EL (cell line): ENCODE measurements at regions not wholly inside any gene's neighbourhood (a gene's known extent, or its start where the extent isn't known, plus 50 kb on each side); places are given as distances from the start of the nearest gene placed in this dataset.
A peak's percentile ranks its signal among the peaks of the same experiment; 100 is the strongest.

Experiments
- DNase-seq: peaks from one replicate; pipeline ENCODE4 v3.0.0-alpha.2; 2016

DNA sequence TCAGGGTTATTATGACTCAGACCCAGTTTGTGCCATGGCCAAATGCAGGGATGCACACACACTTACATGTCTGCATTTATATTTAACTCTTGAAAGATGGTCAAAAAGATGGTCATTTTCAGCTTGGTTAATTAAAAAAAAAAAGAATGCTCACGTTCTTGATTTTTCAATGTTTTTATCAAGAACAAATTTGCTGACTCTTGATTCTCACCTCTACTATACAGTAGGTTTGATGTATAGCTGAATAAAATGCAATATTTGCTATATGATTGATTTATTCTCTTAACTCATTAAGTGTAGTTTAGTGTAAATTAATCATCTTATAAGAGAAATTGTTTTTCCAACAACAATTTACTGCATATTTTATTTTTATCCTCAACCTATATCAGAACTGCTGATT, 160.4 kb downstream of the SLIT2 start:
- no peak for DNase-seq

DNA sequence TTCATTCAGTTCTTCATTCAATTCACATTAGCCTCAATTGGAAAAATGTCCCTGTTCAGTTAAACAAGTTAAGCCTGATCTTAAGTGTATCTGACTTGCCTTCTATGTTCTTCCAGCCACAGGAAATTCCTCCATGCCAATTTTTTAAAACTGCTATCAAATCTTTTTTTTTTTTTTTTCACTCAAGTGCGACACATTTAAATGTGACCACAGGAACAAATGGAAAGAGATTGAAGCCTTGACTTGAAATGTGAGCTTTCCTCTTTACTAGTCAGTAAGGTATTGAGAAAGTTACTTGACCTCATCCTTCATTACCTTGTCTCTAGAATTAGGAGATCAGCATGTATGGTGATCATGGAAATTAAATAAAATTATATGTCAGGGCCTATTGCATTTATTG, 165.1 kb downstream of the SLIT2 start:
- DNase-seq = no peak

DNA sequence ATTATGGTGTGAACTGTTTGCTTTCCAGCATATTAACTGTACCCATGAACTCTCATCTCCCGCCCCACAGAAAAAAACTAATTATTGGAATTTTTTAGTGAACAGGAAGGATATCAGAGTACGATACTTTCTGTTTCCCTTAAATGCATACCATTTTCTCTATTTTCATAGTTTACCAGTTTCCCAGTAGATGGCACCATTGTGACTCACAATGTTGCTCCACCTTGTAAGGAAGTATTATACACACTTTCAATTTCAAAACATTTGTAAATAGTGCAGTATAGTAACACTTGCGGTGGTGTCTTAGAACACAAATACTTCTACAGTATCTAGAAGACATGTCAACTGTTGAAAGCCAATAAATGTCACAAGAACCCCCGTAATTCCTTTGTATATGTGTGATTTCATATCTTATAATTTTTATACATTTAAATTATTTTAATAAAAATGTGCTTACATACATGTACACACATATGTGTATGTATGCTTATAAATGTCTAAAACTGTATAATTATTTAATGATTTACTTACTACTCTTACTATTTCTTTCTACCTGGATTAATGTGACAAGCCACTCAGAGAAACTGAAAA, 167.3 kb downstream of the SLIT2 start:
- peak; percentile 76 for DNase-seq

DNA sequence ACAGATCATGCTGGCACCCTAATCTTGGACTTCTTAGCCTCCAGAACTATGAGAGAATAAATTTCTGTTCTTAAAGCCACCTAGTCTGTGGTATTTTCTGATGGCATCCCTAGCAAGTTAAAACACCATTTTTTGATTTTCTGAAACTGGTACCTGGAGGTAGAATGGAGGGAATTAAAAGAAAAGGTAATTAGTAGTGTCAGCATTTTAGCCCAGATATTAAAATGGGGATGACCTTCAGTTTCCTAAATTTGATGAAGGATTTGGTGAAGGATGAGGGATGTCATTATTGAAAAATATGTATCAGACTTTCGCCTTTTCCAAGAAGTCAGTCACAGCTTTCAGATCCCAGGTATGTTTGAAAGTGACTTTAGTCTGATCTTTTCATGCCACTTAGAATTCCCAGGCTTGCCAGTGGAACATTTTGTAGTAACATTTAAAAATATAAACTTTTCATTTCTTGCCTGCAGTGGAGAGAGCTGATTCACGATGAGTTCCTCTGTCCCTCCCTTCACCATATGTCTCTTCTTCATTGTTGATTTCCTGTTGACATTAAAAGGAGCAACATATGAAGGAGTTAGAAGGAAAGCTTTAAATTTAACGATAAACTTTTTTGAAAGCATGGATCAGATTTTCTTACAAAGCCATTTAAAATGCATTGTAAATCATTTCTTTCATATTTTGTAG, 169.4 kb downstream of the SLIT2 start:
- DNase-seq = no peak

DNA sequence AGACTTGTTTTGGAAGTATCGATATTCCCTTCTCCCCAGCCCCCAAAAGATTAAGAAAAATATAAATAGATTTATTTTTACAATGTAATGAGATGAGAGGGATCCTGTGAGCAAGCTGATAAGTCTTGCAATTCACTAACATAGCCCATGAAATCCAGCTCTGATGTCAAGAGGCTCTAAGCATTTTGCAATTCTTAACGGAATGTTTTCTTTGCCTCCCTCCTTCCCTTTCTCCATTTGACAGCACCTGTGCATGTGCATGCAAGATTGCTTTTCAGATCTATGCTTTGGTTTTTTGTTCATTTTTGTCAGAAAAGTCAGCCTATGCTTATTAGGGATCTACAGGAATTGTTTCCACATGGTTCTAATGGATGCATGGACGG, 169.9 kb downstream of the SLIT2 start:
- no peak for DNase-seq

DNA sequence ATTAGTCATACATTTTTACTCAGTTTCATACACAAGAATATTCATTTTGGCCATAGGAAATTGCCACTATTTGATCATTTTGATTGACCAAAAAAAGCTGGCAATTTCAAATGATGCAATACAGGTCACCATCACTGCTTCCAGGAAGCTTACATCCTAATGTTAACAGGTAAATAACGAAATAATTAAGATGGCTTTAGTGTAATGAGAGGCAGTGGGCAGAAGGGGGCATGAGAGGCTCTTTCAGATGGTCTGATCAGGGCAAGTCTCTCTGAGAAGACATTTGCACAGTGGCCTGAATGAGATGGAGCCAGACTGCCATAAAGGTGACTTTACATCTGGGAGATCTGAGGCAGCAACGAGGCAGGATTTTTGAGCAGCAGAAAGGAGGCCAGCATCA, 170.7 kb downstream of the SLIT2 start:
- peak; percentile 48 for DNase-seq

DNA sequence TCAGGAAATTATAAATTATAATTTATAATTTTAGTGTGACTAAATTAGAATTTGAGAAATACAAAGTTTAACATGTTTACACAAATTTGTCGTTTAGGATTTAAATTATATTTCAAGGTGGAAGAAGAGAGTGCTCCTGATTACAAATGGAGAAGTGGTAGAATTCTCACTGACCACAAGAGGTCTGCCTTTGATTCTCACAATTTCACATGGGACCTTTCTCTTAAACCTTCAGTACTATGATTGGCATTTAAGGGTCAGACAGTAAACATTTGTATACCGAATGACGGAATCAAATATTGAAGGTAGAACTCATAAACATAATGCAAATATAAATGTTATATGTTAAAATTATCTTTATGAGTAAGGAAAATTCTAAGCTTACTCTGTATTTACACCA, 171.7 kb downstream of the SLIT2 start:
- no peak for DNase-seq

DNA sequence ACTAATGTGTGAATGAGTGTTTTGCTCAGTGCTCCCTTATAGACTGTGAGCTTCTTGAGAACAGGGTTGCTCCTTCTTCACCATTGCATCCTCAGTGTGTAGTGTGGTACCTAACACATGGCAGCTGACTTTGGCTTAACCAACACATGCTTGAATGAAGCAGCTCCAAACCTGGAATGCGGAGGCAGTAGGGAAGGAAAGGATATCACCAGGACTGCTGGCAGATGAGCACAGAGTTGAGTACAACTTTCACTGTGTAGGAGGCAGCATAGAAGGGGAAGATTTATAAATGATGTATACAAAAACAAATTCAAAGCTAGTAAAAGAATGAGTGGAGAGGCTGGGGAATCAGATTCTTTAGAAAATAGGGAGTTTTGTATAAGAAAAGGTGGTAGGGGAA, 174.3 kb downstream of the SLIT2 start:
- no peak for DNase-seq

DNA sequence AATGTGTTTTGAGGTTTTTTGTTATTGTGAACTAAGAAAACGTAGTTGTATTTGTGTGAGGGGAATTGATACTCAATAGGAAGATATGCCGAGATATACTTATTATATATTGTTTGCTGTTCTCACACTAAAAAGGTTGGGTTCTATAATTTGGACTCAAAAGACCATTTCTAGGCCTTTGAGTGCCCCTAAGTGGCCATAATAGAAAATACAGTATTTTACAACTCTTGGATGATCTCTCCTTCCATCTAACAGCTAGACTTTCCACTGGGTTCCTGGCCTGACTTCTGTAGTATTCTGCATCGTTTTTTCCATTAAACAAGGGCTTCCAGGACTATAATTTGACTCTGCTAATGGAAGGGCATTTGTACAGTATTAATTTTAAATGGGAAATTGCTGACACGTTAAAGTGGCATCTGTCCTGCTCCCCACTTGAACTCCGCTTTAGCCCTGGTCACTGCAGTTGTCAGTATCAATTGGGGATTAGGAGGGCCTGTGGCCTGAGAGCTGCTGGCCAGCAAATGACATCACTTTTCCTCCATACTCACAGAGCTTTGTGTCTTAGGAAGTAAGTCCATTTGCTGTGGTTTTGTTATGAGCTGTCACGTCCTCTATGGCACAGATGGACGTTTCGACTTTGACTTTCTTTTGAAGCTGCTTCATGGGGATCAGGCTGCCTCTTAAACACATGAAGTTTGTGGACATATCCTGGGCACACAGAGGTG, 176.9 kb downstream of the SLIT2 start:
- peak; percentile 22 for DNase-seq

DNA sequence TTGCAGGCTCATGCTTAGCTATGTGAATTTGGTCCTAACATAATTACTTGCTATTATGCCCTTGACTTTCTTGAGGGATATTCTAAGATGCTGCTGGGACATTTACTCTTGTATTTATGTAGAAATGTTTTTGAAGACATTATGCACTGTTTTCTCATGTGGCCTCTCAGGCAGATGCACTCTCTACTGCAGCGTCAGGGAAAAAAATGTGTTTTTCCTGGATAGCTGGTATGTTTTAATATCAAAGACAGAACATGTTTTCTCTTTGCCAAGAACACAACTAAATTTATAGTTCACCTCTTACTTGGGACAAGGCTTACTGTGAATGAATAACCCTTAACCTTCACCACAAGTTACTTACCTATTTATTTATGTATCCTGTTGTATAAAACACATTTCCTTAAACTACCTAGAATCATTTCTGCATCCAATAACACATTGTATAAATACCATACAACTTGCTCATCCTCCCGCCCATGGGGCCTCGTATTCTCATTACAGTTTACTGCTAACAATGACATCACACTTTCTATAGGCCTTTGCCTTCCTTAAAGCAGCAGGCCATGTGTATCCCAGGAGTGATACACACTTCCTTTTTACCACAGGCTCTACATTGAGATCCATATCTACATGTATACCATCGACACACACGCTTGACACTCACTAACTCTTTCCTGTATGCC, 178.7 kb downstream of the SLIT2 start:
- peak; percentile 36 for DNase-seq

DNA sequence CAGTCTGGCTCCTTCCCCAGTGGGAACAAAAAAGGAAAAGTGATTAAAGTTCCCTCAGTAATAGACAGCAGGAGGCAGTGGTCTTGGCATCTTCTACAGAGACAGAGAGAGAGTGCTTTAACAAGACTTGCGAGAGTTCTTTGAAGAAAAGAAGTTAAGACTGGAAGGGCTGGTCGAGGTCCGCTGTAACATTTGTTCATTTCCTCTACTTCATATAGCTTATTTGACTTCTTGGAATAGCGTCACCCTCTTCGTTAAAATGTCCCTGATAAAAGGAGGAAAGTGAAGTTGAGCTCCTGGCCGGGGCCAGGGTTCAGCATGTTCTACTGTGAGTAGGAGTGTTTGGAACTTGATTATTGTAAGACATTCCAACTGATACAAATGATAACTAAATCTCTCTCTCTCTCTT, 179.8 kb downstream of the SLIT2 start:
- DNase-seq = no peak

DNA sequence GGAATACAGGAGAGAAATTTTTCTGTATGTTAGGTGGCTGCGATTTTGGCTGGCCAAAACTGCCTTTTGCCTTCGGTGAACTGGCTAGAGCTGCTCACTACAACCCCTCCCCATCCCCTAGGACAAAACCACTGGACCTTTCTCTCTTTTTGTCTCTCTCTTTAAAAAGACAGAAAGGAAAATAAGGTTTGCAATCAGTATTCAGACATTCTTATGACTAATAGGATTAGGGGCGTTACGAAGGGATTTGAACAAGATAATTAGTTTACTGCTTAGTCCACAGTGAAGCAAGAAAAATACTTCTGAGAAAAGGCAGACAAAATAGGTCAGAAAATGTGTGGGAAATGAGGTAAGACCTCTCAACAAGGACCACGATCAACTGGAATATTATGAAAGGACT, 180.4 kb downstream of the SLIT2 start:
- DNase-seq = no peak

DNA sequence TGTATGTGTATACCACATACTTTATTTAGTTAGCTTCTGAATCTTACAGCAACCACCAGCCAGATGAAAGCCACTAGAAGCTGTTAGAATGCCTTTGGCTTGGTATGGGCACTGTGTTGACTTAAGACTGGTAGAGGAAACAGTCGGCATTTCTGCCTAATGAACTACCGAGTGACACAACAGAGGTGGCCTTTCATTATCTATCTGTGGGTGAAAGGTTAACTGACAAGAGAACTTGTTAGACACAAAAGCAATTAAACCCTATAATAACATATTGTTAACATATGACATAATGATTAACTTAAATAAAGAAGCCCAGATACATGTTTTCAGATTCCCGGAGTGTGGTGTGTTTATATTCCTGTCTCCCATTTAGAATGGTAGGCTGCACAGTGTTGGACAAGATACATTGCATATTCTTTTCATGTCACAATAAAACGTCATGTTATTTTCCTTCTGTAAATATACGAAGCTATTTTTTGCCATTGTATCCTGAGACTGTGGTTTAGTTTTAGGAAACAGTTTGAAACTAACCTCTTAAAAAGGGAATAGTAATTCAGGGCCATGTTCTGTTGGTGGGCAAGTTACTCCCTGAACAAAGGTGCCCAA, 181.5 kb downstream of the SLIT2 start:
- no peak for DNase-seq

DNA sequence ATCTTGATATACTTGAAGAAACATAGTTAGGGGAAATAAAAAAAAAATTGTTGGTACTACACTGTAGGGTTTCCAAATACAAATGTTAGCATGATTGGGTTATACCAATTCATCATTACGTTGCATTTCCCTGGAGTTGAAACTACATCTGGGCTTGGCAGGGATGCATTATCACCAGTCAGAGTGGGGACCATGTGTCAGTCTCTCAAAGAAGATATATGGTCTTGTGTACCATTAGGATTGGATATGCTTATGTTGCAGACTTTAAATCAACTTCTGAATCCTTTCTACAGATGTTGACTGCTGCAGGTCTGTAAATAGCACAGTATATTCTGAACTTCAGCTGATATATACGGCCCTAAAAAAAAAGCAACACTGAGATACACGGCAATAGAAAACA, 188.5 kb downstream of the SLIT2 start:
- no peak for DNase-seq

DNA sequence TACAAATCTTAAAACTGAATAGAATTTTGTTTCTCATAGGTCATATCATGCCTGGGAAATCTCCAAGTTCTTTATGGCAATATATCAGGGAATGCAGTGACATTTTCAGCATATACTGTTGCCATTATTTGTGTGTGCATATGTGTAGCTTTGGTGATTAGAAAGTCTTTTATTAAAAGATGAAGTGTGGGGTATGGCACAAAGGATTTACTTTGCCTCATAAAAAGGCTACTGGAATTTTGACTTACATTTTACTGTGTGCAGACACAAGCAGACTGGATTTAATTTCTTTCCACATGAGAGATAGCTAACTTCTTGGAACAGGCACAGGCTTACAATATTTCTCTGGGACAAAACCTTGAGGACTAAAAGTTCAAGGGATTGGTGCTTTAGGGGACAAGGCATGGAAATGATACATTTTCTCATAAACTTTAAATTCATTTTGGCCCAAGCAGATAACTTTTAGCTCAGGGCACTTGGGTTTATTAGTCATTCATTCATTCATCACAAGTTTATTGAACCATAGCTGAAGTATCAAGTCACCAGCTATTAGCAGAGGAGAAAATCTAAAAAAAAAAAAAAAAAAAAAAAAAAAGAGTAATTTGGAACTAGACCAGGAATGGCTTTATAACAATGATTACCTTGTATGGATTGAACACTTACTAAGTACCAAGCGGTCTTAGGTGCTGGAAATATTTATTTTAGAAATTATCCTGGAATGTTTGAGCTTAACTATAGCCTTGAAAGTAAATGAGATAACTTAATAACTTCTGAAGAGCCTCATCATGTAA, 191.5 kb downstream of the SLIT2 start:
- no peak for DNase-seq

DNA sequence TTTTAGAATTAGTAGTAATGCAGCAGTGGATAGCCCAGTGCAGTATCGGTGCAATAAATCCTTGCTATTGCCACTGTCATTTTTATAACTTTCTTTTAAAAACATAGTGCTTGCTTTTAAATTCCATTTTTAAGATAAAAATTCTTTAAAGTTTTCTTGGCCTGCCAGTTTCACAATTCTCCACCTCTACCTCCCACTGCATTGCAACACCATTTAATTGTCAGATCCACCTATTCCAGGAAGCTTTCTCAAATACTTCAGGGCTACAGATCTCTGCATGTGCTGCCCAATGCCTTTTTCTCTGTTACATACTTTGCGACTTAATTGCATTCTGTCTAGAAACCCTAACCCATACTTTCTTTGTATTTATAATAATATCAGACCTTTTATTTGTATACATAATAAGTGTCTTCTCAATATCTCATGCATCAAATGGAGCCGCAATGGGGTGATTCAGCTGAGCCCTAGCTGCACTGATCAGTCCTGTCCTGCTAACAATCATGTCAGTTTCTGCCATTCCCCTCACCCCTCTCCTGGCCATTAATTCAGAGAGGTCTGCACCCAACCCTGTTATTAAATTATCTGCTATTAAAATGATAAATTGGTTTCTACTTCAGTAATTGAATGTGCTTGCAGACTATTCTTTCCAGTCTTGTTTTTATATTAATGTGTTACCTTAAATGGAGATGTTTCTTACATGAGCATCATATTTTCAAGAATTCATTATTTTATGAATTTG, 193.1 kb downstream of the SLIT2 start:
- DNase-seq = no peak

DNA sequence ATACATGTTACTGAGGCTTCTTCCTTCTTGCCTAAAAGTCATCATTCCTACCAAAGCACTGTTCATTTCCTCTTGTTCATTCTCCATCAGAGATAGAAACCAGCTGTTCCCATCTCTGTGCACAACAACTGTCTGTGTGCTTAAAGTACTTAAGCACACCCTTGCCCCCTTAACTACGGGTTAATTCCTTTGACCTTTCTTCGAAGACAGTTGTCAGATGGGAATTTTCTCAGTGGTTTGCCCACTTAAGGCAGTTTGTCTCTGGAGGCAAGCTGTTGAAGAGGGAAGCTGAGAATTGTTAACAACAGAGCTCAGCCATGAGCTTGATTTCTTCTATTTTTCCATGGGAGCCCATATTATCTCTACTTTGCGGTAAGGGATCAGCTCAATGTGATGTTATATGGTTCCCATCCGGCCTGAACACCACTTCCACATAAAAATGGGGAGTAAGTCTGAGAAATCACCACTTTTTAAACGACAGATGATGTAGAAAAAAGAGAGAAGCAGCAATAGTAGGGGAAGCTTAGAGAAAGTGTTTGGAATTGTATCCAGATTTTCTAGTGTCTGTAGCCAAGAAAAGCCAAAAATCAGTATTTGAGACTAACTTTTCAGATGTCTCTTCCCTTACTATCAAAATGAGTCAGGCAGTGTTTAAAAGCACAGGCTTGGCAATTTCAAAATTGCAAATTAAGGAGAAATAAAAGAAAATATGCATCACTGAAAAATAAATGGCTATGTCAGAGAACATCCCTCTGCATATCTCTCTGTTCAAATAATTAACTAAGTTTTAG, 194.4 kb downstream of the SLIT2 start:
- no peak for DNase-seq

DNA sequence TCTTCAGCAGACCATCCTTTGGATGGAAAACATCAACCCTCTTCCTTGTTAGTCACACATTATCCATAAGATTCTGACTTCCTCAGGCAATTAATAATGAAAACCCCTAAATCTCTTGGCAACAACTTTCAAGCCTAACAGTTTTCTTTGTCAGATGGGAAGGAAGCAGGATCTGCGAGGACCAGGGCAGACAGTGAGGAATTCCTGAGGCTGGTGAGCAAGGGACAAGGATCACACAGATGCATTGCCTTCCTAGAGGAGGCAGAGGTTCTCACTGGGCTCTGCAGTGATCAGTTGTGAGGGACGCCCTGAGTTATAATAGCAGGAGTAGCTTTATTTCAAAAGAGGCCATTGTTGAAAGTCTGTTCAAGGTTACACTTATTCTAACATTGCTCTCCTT, 195.4 kb downstream of the SLIT2 start:
- DNase-seq = no peak

DNA sequence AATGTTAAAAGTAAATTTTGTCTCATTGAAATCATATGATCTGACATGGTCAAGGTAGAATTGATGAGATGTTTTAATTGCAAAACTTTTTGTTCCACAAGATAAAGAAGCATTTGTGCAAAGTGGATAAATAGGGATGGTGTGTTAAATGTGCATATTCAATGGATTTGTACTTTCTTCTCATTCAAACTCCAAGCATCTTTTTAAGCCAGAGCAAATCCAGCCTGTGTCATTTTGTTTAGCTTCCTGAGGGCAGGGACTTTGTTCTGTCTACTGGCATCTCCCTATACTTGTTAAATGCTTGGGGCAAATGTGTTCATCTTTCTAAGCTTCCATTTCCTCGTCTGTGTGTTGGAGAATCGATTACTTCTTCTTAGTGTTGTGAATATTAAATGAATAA, 200.3 kb downstream of the SLIT2 start:
- DNase-seq = no peak

DNA sequence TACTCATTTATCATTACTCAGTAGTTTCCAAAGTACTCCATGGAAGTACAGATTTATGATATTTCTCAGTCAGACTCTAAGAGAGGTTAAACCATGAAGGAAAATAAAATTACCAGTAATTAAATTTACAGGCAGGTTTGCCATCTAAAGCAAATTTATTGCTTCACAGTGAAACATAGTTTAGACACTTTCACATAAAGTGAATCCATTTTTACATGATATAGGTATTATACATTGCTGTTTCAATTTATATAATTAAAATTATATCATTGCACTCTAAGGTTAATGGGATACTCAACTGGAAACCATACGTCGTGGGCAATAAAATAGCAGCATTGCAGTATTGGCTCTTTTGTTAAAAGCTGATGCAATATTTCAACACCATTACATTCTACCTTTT, 202.8 kb downstream of the SLIT2 start:
- DNase-seq = no peak

DNA sequence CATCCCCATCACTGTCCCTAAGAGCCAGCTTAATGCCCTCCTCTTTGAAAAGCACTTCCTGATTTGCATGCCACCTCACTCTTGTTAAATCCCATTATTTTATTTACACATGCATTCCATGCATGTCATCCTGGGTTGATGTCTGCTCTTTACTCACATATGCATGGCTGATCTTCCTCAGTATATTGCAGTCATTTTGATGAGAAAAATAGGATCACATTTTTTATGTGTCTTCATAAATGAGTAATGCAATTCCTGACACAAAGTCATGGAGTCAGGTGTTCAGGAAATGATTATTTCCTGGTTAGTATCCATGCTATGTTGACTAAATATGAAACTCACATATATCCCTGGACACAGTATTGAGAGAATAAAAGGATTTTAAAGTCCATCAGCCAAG, 204.7 kb downstream of the SLIT2 start:
- peak; percentile 69 for DNase-seq
